HEK293 (cell line): ENCODE measurements at regions not wholly inside any gene's neighbourhood (a gene's known extent, or its start where the extent isn't known, plus 50 kb on each side); places are given as distances from the start of the nearest gene placed in this dataset.
A peak's percentile ranks its signal among the peaks of the same experiment; 100 is the strongest.

ENCODE experiments used
- CTCF ChIA-PET: fragments of 350-600 bp; formaldehyde crosslinking; extraction: SDS; loops from one replicate; lab custom pipeline; 2021; ENCODE audit warnings: antibody characterized with exemption; lab: Yijun Ruan, JAX
- POLR2A ChIA-PET: fragments of 300-600 bp; formaldehyde crosslinking; extraction: SDS; loops from one replicate; lab custom pipeline; 2020; ENCODE audit warnings: antibody characterized with exemption, inconsistent platforms; lab: Yijun Ruan, JAX
- H3K27ac ChIP-seq: fragments of 200-500 bp; sonication (Bioruptor generic); 2 replicates; pipeline ENCODE4 v1.5.1; 2014; ENCODE audit warnings: low read depth, low read length, control low read depth, inconsistent platforms; ENCODE audit errors: extremely low read depth
- H3K36me3 ChIP-seq, 2 experiments: fragments of 200-500 bp in 1 of 2; sonication (Bioruptor generic) in 1 of 2; 1 replicate in 1 of 2; 2 replicates in 1 of 2; pipeline ENCODE4 v1.5.1; 2014 to 2017; ENCODE audit warnings: inconsistent platforms in 2 of 2, low read length in 2 of 2; ENCODE audit not compliant: control insufficient read depth in 2 of 2, insufficient read depth in 1 of 2
- H3K4me1 ChIP-seq: fragments of 200-500 bp; sonication (Bioruptor generic); 2 replicates; pipeline ENCODE4 v1.5.1; 2014; ENCODE audit warnings: mild to moderate bottlenecking, low read length, inconsistent platforms; ENCODE audit not compliant: control insufficient read depth, insufficient read depth
- H3K4me3 ChIP-seq: 2 replicates; pipeline ENCODE4 v1.5.1; 2011; ENCODE audit warnings: low read depth, mild to moderate bottlenecking, control low read depth, low read length, moderate library complexity
- H3K9me3 ChIP-seq: fragments of 200-500 bp; sonication (Bioruptor generic); 2 replicates; pipeline ENCODE4 v1.5.1; 2014; ENCODE audit warnings: low read depth, low read length, inconsistent platforms; ENCODE audit not compliant: control insufficient read depth, insufficient read depth
- BCL11B ChIP-seq: fragments of 450-650 bp; formaldehyde crosslinking; IDR thresholded peaks from 2 replicates; pipeline ENCODE4 v1.5.1; 2016; ENCODE audit warnings: low read depth, missing biosample characterization, missing genetic modification characterization
- IKZF3 ChIP-seq: fragments of 450-650 bp; IDR thresholded peaks from 2 replicates; pipeline ENCODE4 v1.5.0; 2018; ENCODE audit warnings: missing biosample characterization, mild to moderate bottlenecking, missing genetic modification characterization, moderate library complexity
- KLF16 ChIP-seq: fragments of 450-650 bp; formaldehyde crosslinking; IDR thresholded peaks from 2 replicates; pipeline ENCODE4 v1.5.1; 2017; ENCODE audit warnings: missing biosample characterization, missing genetic modification characterization
- SCRT2 ChIP-seq: fragments of 450-650 bp; formaldehyde crosslinking; IDR thresholded peaks from 2 replicates; pipeline ENCODE4 v1.5.1; 2016; ENCODE audit warnings: missing biosample characterization, missing genetic modification characterization
- YY2 ChIP-seq: fragments of 450-650 bp; formaldehyde crosslinking; IDR thresholded peaks from 2 replicates; pipeline ENCODE4 v1.5.1; 2016; ENCODE audit warnings: missing biosample characterization, missing genetic modification characterization
- ZBTB49 ChIP-seq: fragments of 450-650 bp; formaldehyde crosslinking; IDR thresholded peaks from 2 replicates; pipeline ENCODE4 v1.5.1; 2016; ENCODE audit warnings: missing biosample characterization, missing genetic modification characterization, low read depth
- ZIC2 ChIP-seq: fragments of 450-650 bp; formaldehyde crosslinking; IDR thresholded peaks from 2 replicates; pipeline ENCODE4 v1.5.1; 2016; ENCODE audit warnings: missing biosample characterization, missing genetic modification characterization
- ZNF114 ChIP-seq: fragments of 450-650 bp; formaldehyde crosslinking; IDR thresholded peaks from 2 replicates; pipeline ENCODE4 v1.5.0; 2017; ENCODE audit warnings: missing biosample characterization, missing genetic modification characterization
- ZNF211 ChIP-seq: fragments of 450-650 bp; formaldehyde crosslinking; IDR thresholded peaks from 2 replicates; pipeline ENCODE4 v1.5.1; 2016; ENCODE audit warnings: low read depth, missing biosample characterization, missing genetic modification characterization
- ZNF311 ChIP-seq: fragments of 450-650 bp; formaldehyde crosslinking; IDR thresholded peaks from 2 replicates; pipeline ENCODE4 v1.5.1; 2017; ENCODE audit warnings: missing biosample characterization, missing genetic modification characterization, borderline replicate concordance
- ZNF350 ChIP-seq: fragments of 450-650 bp; formaldehyde crosslinking; IDR thresholded peaks from 2 replicates; pipeline ENCODE4 v1.5.0; 2017; ENCODE audit warnings: missing biosample characterization, mild to moderate bottlenecking, missing genetic modification characterization
- ZNF501 ChIP-seq: fragments of 450-650 bp; formaldehyde crosslinking; IDR thresholded peaks from 2 replicates; pipeline ENCODE4 v1.5.1; 2016; ENCODE audit warnings: missing biosample characterization, missing genetic modification characterization
- ZNF701 ChIP-seq: fragments of 450-650 bp; formaldehyde crosslinking; IDR thresholded peaks from 2 replicates; pipeline ENCODE4 v1.5.1; 2016; ENCODE audit warnings: missing biosample characterization, missing genetic modification characterization
- ZNF791 ChIP-seq: fragments of 450-650 bp; formaldehyde crosslinking; IDR thresholded peaks from 2 replicates; pipeline ENCODE4 v1.5.1; 2016; ENCODE audit warnings: missing biosample characterization, missing genetic modification characterization
- ZSCAN16 ChIP-seq: fragments of 450-650 bp; formaldehyde crosslinking; IDR thresholded peaks from 2 replicates; pipeline ENCODE4 v1.5.1; 2016; ENCODE audit warnings: missing biosample characterization, missing genetic modification characterization
- ZSCAN5A ChIP-seq: fragments of 450-650 bp; formaldehyde crosslinking; IDR thresholded peaks from 2 replicates; pipeline ENCODE4 v1.5.1; 2016; ENCODE audit warnings: missing biosample characterization, missing genetic modification characterization
- ZXDB ChIP-seq: fragments of 450-650 bp; formaldehyde crosslinking; IDR thresholded peaks from 2 replicates; pipeline ENCODE4 v1.5.1; 2016; ENCODE audit warnings: missing biosample characterization, missing genetic modification characterization

- Histone ChIP-seq H3K4me3 (no peak overlapping the region), H3K27ac (no peak overlapping the region), H3K36me3 (no peaks in the 10 kb centered on the region), H3K9me3 (no peaks in the 10 kb centered on the region), H3K4me1 (no peaks in the 10 kb centered on the region)
- CTCF ChIA-PET, result interaction anchor here (0.6 kb wide), 1 partner anchor 512 kb away, joined by 5 read pairs; no protein-coding TSS in a partner anchor
- POLR2A ChIA-PET, result no interaction called here
- TF ChIP-seq ZNF211 (tag by site-specific recombination) (no peak), ZNF791 (tag by site-specific recombination) (no peak), ZIC2 (tag by site-specific recombination) (no peak), ZNF701 (tag by site-specific recombination) (no peak), ZXDB (tag by site-specific recombination) (no peak), ZNF114 (tag by site-specific recombination) (no peak), ZNF501 (tag by site-specific recombination) (no peak), ZBTB49 (tag by site-specific recombination) (no peak), YY2 (tag by site-specific recombination) (no peak), KLF16 (tag by site-specific recombination) (no peak), ZNF311 (tag by site-specific recombination) (no peak), ZSCAN16 (tag by site-specific recombination) (no peak)
Measured at GRCh38 chr3:15899388-15899787, 101.6 kb upstream of the ANKRD28 start.

- Histone ChIP-seq H3K9me3 (no peaks in the 10 kb centered on the region), H3K27ac (no peak overlapping the region), H3K4me1 (no peaks in the 10 kb centered on the region), H3K36me3 (no peaks in the 10 kb centered on the region), H3K4me3 (no peak overlapping the region)
- ChIA-PET CTCF (interaction anchor here (0.6 kb wide), 1 partner anchor 276 kb away, joined by 3 read pairs; no protein-coding TSS in a partner anchor), POLR2A (no interaction called here)
- no peak for TF ChIP-seq BCL11B (tag by site-specific recombination)
- no peak for TF ChIP-seq ZSCAN5A (tag by site-specific recombination)
- TF ChIP-seq ZNF350 (tag by site-specific recombination), result no peak
Measured at GRCh38 chr3:15903164-15903563, 105.4 kb upstream of the ANKRD28 start.

- ChIA-PET POLR2A (no interaction called here), CTCF (no interaction called here)
- no peak overlapping the region for H3K27ac ChIP-seq
- TF ChIP-seq SCRT2 (tag by site-specific recombination) (peak; percentile 50), IKZF3 (tag by site-specific recombination) (no peak)
- H3K4me1 ChIP-seq, result no peaks in the 10 kb centered on the region
- no peaks in the 10 kb centered on the region for H3K9me3 ChIP-seq
- no peaks in the 10 kb centered on the region for H3K36me3 ChIP-seq
- H3K4me3 ChIP-seq, result no peak overlapping the region
Measured at GRCh38 chr3:15903759-15904720, 106.3 kb upstream of the ANKRD28 start.
